Prostate gland (tissue), 2 donors: ENCODE measurements at regions not wholly inside any gene's neighbourhood (a gene's known extent, or its start where the extent isn't known, plus 50 kb on each side); places are given as distances from the start of the nearest gene placed in this dataset.
"Not testable (repeated sequence)": the region's sequence is repeated elsewhere in the genome, so short reads cannot be mapped to it uniquely, and the experiment has no call there.

ENCODE experiments used
- DNase-seq: peaks from one replicate; pipeline ENCODE4 v3.0.0-alpha.2; 2019; ENCODE audit warnings: low spot score
- H3K27ac ChIP-seq, 2 donors: fragments of 200-600 bp; sonication (generic); 2 replicates each; pipeline ENCODE4 v1.5.1; 2017 to 2019
- H3K27me3 ChIP-seq: fragments of 200-600 bp; sonication (generic); replicated peaks from 2 replicates; pipeline ENCODE4 v1.5.1; 2019; ENCODE audit not compliant: insufficient read depth
- H3K36me3 ChIP-seq, 2 donors: fragments of 200-600 bp; sonication (generic); 1 replicate in 1 of 2; 2 replicates in 1 of 2; pipeline versions ENCODE4 v1.5.1 to v1.8.1; 2017 to 2019
- H3K4me1 ChIP-seq: fragments of 200-600 bp; sonication (generic); replicated peaks from 2 replicates; pipeline ENCODE4 v1.5.1; 2019
- H3K4me3 ChIP-seq, 2 donors: fragments of 200-600 bp; sonication (generic); 2 replicates each; pipeline ENCODE4 v1.5.1; 2017 to 2019
- H3K9me3 ChIP-seq: fragments of 200-600 bp; sonication (generic); 2 replicates; pipeline ENCODE4 v1.5.1; 2017
- CTCF ChIP-seq, 4 experiments: fragments of 200-600 bp in 2 of 4; fragments of 450-650 bp in 2 of 4; sonication (generic) in 2 of 4; IDR thresholded peaks; 1 replicate in 3 of 4; 2 replicates in 1 of 4; pipeline ENCODE4 v1.5.1; 2016 to 2019; ENCODE audit warnings: antibody characterized with exemption in 4 of 4, mild to moderate bottlenecking in 2 of 4, moderate library complexity in 2 of 4
- POLR2A ChIP-seq: fragments of 450-650 bp; IDR thresholded peaks from one replicate; pipeline ENCODE4 v1.6.1; 2016; ENCODE audit warnings: antibody characterized with exemption, mild to moderate bottlenecking
- POLR2AphosphoS5 ChIP-seq: sonication (generic); formaldehyde crosslinking; IDR thresholded peaks from one replicate; pipeline ENCODE4 v1.6.1; 2017; ENCODE audit warnings: antibody characterized with exemption
- WGBS: methylation state at CpG from one replicate; pipeline ENCODE4 v1.1.5; 2018; 5-methylcytosine and 5-hydroxymethylcytosine counted together
- intact Hi-C: fragments of 100-400 bp; cut with DNase I; formaldehyde crosslinking; loops from one replicate; pipeline ENCODE4 v1.14.2; 2022

- no peak overlapping the region for H3K27ac ChIP-seq
- no peaks in the 10 kb centered on the region for H3K27me3 ChIP-seq
- no peaks in the 10 kb centered on the region for H3K36me3 ChIP-seq
- H3K4me1 ChIP-seq, result no peaks in the 10 kb centered on the region
- no peak for TF ChIP-seq CTCF (IDR thresholded peaks at IDR 0.05)
- no peak for TF ChIP-seq POLR2A
- TF ChIP-seq POLR2AphosphoS5, result no peak
- intact Hi-C loops, result no loop called here
- no peak overlapping the region for H3K4me3 ChIP-seq
- DNase-seq, result no peak
- no peaks in the 10 kb centered on the region for H3K9me3 ChIP-seq
- WGBS, result 29% methylated on average over 1 of the region's 1 CpG
These were observed 841.1 kb downstream of the TMTC2 start for GRCh38 chr12:83527810-83528209.

- no peak for TF ChIP-seq POLR2AphosphoS5
- no peak for TF ChIP-seq CTCF (IDR thresholded peaks at IDR 0.05)
- no peak for TF ChIP-seq POLR2A
- no peak overlapping the region for H3K27ac ChIP-seq
- no peaks in the 10 kb centered on the region for H3K36me3 ChIP-seq
- no peak overlapping the region for H3K4me3 ChIP-seq
- 98% methylated on average over 3 of the region's 3 CpGs for WGBS
- intact Hi-C loops, result no loop called here
- no peaks in the 10 kb centered on the region for H3K27me3 ChIP-seq
- H3K4me1 ChIP-seq, result no peaks in the 10 kb centered on the region
- no peaks in the 10 kb centered on the region for H3K9me3 ChIP-seq
- no peak for DNase-seq
These were observed 828.8 kb downstream of the TMTC2 start for GRCh38 chr12:83515306-83516026.

- Histone ChIP-seq H3K27ac (no peak overlapping the region), H3K27me3 (no peaks in the 10 kb centered on the region), H3K9me3 (no peaks in the 10 kb centered on the region), H3K4me3 (no peak overlapping the region), H3K4me1 (no peaks in the 10 kb centered on the region), H3K36me3 (no peaks in the 10 kb centered on the region)
- 43% methylated on average over 1 of the region's 1 CpG for WGBS
- TF ChIP-seq CTCF (IDR thresholded peaks at IDR 0.05) (no peak), POLR2AphosphoS5 (no peak), POLR2A (no peak)
- DNase-seq, result no peak
- intact Hi-C loops, result no loop called here
These were observed 827.7 kb downstream of the TMTC2 start for GRCh38 chr12:83514372-83514771.

- no peaks in the 10 kb centered on the region for H3K27me3 ChIP-seq
- WGBS, result 95% methylated on average over 5 of the region's 5 CpGs
- no peak overlapping the region for H3K4me3 ChIP-seq
- H3K36me3 ChIP-seq, result no peaks in the 10 kb centered on the region
- H3K4me1 ChIP-seq, result no peaks in the 10 kb centered on the region
- H3K9me3 ChIP-seq, result no peaks in the 10 kb centered on the region
- DNase-seq, result no peak
- TF ChIP-seq CTCF (IDR thresholded peaks at IDR 0.05), result no peak
- no peak for TF ChIP-seq POLR2A
- no peak for TF ChIP-seq POLR2AphosphoS5
- intact Hi-C loops, result no loop called here
- H3K27ac ChIP-seq, result no peak overlapping the region
These were observed 820.1 kb downstream of the TMTC2 start for GRCh38 chr12:83506841-83507240.

- no peak for DNase-seq
- intact Hi-C loops, result no loop called here
- H3K27ac ChIP-seq, result no peak overlapping the region
- no peaks in the 10 kb centered on the region for H3K4me1 ChIP-seq
- TF ChIP-seq CTCF (IDR thresholded peaks at IDR 0.05) (no peak), POLR2AphosphoS5 (no peak), POLR2A (no peak)
- H3K27me3 ChIP-seq, result no peaks in the 10 kb centered on the region
- WGBS, result 81% methylated on average over 2 of the region's 2 CpGs
- no peaks in the 10 kb centered on the region for H3K9me3 ChIP-seq
- H3K36me3 ChIP-seq, result no peaks in the 10 kb centered on the region
- no peak overlapping the region for H3K4me3 ChIP-seq
These were observed 818.9 kb downstream of the TMTC2 start for GRCh38 chr12:83505586-83505985.

GRCh38 chr12:83499894-83500293, 813.2 kb downstream of the TMTC2 start:
- H3K4me3 ChIP-seq, H3K9me3 ChIP-seq, H3K4me1 ChIP-seq, DNase-seq, H3K27ac ChIP-seq, H3K36me3 ChIP-seq, H3K27me3 ChIP-seq, intact Hi-C loops: not testable (repeated sequence)
